K562 (cell line): ENCODE measurements at regions not wholly inside any gene's neighbourhood (a gene's known extent, or its start where the extent isn't known, plus 50 kb on each side); places are given as distances from the start of the nearest gene placed in this dataset.

Source experiments
- CHD1 ChIP-seq: fragments of 200-600 bp; sonication (generic); IDR thresholded peaks from one replicate; pipeline ENCODE4 v1.6.1; 2012; ENCODE audit warnings: mild to moderate bottlenecking, moderate library complexity, low read length, inconsistent platforms
- DACH1 ChIP-seq: fragments of 450-650 bp; IDR thresholded peaks from 2 replicates; pipeline ENCODE4 v1.6.1; 2018; ENCODE audit not compliant: partially characterized antibody
- HSF4 ChIP-seq: fragments of 250-450 bp; sonication (Bioruptor Pico); IDR thresholded peaks from 2 replicates; pipeline ENCODE4 v2.1.2; 2022; ENCODE audit warnings: mild to moderate bottlenecking, moderate library complexity, borderline replicate concordance
- NCOA2 ChIP-seq, 2 experiments: fragments of 450-650 bp; IDR thresholded peaks; 2 replicates each; pipeline ENCODE4 v1.6.1; 2018; ENCODE audit warnings: mild to moderate bottlenecking in 2 of 2, moderate library complexity in 1 of 2; ENCODE audit not compliant: partially characterized antibody in 2 of 2
- SAP30 ChIP-seq: fragments of 200-600 bp; sonication (generic); IDR thresholded peaks from 2 replicates; pipeline ENCODE4 v1.6.1; 2012; ENCODE audit warnings: borderline replicate concordance, low read depth, mild to moderate bottlenecking, moderate library complexity, low read length, control low read depth, inconsistent platforms; ENCODE audit not compliant: insufficient read depth, poor library complexity, severe bottlenecking
- SMAD3 ChIP-seq: fragments of 450-650 bp; formaldehyde crosslinking; conservative IDR thresholded peaks from 2 replicates; pipeline ENCODE4 v1.4.0; 2020; ENCODE audit warnings: mild to moderate bottlenecking
- ZNF175 ChIP-seq: fragments of 200-800 bp; sonication (Bioruptor generic); IDR thresholded peaks from 2 replicates; pipeline ENCODE4 v1.6.1; 2016; ENCODE audit warnings: low read depth, mild to moderate bottlenecking, missing genetic modification characterization, missing compliant biosample characterization
- ZNF277 ChIP-seq: fragments of 250-450 bp; sonication (Bioruptor Pico); IDR thresholded peaks from 2 replicates; pipeline ENCODE4 v1.8.0; 2022; ENCODE audit warnings: inconsistent platforms, mild to moderate bottlenecking, moderate library complexity, borderline replicate concordance
- TF ChIP-seq, protein P1 (sequence below): fragments of 450-650 bp; IDR thresholded peaks from 2 replicates; pipeline ENCODE4 v1.6.1; 2016; ENCODE audit warnings: mild to moderate bottlenecking, moderate library complexity
- TF ChIP-seq, protein P2 (sequence below): fragments of 450-650 bp; formaldehyde crosslinking; IDR thresholded peaks from 2 replicates; pipeline ENCODE4 v1.4.0; 2022; ENCODE audit warnings: missing genetic modification characterization

- TF ChIP-seq SAP30: no peak
- no peak for TF ChIP-seq ZNF277
- TF ChIP-seq, protein P1, sequence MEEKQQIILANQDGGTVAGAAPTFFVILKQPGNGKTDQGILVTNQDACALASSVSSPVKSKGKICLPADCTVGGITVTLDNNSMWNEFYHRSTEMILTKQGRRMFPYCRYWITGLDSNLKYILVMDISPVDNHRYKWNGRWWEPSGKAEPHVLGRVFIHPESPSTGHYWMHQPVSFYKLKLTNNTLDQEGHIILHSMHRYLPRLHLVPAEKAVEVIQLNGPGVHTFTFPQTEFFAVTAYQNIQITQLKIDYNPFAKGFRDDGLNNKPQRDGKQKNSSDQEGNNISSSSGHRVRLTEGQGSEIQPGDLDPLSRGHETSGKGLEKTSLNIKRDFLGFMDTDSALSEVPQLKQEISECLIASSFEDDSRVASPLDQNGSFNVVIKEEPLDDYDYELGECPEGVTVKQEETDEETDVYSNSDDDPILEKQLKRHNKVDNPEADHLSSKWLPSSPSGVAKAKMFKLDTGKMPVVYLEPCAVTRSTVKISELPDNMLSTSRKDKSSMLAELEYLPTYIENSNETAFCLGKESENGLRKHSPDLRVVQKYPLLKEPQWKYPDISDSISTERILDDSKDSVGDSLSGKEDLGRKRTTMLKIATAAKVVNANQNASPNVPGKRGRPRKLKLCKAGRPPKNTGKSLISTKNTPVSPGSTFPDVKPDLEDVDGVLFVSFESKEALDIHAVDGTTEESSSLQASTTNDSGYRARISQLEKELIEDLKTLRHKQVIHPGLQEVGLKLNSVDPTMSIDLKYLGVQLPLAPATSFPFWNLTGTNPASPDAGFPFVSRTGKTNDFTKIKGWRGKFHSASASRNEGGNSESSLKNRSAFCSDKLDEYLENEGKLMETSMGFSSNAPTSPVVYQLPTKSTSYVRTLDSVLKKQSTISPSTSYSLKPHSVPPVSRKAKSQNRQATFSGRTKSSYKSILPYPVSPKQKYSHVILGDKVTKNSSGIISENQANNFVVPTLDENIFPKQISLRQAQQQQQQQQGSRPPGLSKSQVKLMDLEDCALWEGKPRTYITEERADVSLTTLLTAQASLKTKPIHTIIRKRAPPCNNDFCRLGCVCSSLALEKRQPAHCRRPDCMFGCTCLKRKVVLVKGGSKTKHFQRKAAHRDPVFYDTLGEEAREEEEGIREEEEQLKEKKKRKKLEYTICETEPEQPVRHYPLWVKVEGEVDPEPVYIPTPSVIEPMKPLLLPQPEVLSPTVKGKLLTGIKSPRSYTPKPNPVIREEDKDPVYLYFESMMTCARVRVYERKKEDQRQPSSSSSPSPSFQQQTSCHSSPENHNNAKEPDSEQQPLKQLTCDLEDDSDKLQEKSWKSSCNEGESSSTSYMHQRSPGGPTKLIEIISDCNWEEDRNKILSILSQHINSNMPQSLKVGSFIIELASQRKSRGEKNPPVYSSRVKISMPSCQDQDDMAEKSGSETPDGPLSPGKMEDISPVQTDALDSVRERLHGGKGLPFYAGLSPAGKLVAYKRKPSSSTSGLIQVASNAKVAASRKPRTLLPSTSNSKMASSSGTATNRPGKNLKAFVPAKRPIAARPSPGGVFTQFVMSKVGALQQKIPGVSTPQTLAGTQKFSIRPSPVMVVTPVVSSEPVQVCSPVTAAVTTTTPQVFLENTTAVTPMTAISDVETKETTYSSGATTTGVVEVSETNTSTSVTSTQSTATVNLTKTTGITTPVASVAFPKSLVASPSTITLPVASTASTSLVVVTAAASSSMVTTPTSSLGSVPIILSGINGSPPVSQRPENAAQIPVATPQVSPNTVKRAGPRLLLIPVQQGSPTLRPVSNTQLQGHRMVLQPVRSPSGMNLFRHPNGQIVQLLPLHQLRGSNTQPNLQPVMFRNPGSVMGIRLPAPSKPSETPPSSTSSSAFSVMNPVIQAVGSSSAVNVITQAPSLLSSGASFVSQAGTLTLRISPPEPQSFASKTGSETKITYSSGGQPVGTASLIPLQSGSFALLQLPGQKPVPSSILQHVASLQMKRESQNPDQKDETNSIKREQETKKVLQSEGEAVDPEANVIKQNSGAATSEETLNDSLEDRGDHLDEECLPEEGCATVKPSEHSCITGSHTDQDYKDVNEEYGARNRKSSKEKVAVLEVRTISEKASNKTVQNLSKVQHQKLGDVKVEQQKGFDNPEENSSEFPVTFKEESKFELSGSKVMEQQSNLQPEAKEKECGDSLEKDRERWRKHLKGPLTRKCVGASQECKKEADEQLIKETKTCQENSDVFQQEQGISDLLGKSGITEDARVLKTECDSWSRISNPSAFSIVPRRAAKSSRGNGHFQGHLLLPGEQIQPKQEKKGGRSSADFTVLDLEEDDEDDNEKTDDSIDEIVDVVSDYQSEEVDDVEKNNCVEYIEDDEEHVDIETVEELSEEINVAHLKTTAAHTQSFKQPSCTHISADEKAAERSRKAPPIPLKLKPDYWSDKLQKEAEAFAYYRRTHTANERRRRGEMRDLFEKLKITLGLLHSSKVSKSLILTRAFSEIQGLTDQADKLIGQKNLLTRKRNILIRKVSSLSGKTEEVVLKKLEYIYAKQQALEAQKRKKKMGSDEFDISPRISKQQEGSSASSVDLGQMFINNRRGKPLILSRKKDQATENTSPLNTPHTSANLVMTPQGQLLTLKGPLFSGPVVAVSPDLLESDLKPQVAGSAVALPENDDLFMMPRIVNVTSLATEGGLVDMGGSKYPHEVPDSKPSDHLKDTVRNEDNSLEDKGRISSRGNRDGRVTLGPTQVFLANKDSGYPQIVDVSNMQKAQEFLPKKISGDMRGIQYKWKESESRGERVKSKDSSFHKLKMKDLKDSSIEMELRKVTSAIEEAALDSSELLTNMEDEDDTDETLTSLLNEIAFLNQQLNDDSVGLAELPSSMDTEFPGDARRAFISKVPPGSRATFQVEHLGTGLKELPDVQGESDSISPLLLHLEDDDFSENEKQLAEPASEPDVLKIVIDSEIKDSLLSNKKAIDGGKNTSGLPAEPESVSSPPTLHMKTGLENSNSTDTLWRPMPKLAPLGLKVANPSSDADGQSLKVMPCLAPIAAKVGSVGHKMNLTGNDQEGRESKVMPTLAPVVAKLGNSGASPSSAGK: no peak
- TF ChIP-seq HSF4: no peak
- TF ChIP-seq DACH1: no peak
- TF ChIP-seq, protein P2, sequence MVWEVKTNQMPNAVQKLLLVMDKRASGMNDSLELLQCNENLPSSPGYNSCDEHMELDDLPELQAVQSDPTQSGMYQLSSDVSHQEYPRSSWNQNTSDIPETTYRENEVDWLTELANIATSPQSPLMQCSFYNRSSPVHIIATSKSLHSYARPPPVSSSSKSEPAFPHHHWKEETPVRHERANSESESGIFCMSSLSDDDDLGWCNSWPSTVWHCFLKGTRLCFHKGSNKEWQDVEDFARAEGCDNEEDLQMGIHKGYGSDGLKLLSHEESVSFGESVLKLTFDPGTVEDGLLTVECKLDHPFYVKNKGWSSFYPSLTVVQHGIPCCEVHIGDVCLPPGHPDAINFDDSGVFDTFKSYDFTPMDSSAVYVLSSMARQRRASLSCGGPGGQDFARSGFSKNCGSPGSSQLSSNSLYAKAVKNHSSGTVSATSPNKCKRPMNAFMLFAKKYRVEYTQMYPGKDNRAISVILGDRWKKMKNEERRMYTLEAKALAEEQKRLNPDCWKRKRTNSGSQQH (CRISPR knock-in tag): no peak
- no peak for TF ChIP-seq ZNF175 (CRISPR knock-in tag)
- no peak for TF ChIP-seq SMAD3 (CRISPR knock-in tag)
- no peak for TF ChIP-seq NCOA2 (IDR thresholded peaks at IDR 0.05; ENCODE audit: partially characterized antibody in 2 of 2)
- no peak for TF ChIP-seq CHD1
Measured at GRCh38 chr14:87626266-87626665, 366.7 kb downstream of the GALC start (continued).
